ENCODE measurements at regions not wholly inside any gene's neighbourhood (a gene's known extent, or its start where the extent isn't known, plus 50 kb on each side); places are given as distances from the start of the nearest gene placed in this dataset.
"Not testable (repeated sequence)": the region's sequence is repeated elsewhere in the genome, so short reads cannot be mapped to it uniquely, and the experiment has no call there.

GRCh38 chr2:87600961-87601360 lies 146.9 kb upstream of the PLGLB2 start:
- not testable (repeated sequence) for DNase-seq (ENCODE audit: low read depth in 2 of 2, low spot score in 1 of 2)

GRCh38 chr2:87602118-87602517 lies 145.8 kb upstream of the PLGLB2 start:
- not testable (repeated sequence) for DNase-seq (ENCODE audit: low read depth in 2 of 2, low spot score in 1 of 2)

GRCh38 chr2:87602728-87603127 lies 145.2 kb upstream of the PLGLB2 start:
- not testable (repeated sequence) for DNase-seq (ENCODE audit: low read depth in 2 of 2, low spot score in 1 of 2)

GRCh38 chr2:87603418-87604278 lies 144.2 kb upstream of the PLGLB2 start:
- not testable (repeated sequence) for DNase-seq (ENCODE audit: low read depth in 2 of 2, low spot score in 1 of 2)

GRCh38 chr2:87604279-87604818 lies 143.5 kb upstream of the PLGLB2 start:
- not testable (repeated sequence) for DNase-seq (ENCODE audit: low read depth in 2 of 2, low spot score in 1 of 2)

- DNase-seq (ENCODE audit: low read depth in 2 of 2, low spot score in 1 of 2) = not testable (repeated sequence)
Observed at GRCh38 chr2:87604980-87605379, 142.9 kb upstream of the PLGLB2 start.

- DNase-seq (ENCODE audit: low read depth in 2 of 2, low spot score in 1 of 2) = not testable (repeated sequence)
Observed at GRCh38 chr2:87608377-87609166, 139.3 kb upstream of the PLGLB2 start.

GRCh38 chr2:87610974-87611373 lies 136.9 kb upstream of the PLGLB2 start:
- not testable (repeated sequence) for DNase-seq (ENCODE audit: low read depth in 2 of 2, low spot score in 1 of 2)

- not testable (repeated sequence) for DNase-seq (ENCODE audit: low read depth in 2 of 2, low spot score in 1 of 2)
Observed at GRCh38 chr2:87611416-87611815, 136.5 kb upstream of the PLGLB2 start.

- DNase-seq (ENCODE audit: low read depth in 2 of 2, low spot score in 1 of 2) = not testable (repeated sequence)
Observed at GRCh38 chr2:87611956-87612355, 135.9 kb upstream of the PLGLB2 start.

- DNase-seq (ENCODE audit: low read depth in 2 of 2, low spot score in 1 of 2) = not testable (repeated sequence)
Observed at GRCh38 chr2:87614829-87615434, 133.0 kb upstream of the PLGLB2 start.

- not testable (repeated sequence) for DNase-seq (ENCODE audit: low read depth in 2 of 2, low spot score in 1 of 2)
Observed at GRCh38 chr2:87619121-87619520, 128.8 kb upstream of the PLGLB2 start.

- DNase-seq (ENCODE audit: low read depth in 2 of 2, low spot score in 1 of 2) = not testable (repeated sequence)
Observed at GRCh38 chr2:87621139-87621538, 126.7 kb upstream of the PLGLB2 start.

- DNase-seq (ENCODE audit: low read depth in 2 of 2, low spot score in 1 of 2) = not testable (repeated sequence)
Observed at GRCh38 chr2:87622720-87623119, 125.2 kb upstream of the PLGLB2 start.

GRCh38 chr2:87629491-87630458 lies 118.1 kb upstream of the PLGLB2 start:
- not testable (repeated sequence) for DNase-seq (ENCODE audit: low read depth in 2 of 2, low spot score in 1 of 2)

GRCh38 chr2:87630892-87631291 lies 117.0 kb upstream of the PLGLB2 start:
- not testable (repeated sequence) for DNase-seq (ENCODE audit: low read depth in 2 of 2, low spot score in 1 of 2)

- not testable (repeated sequence) for DNase-seq (ENCODE audit: low read depth in 2 of 2, low spot score in 1 of 2)
Observed at GRCh38 chr2:87631402-87631801, 116.5 kb upstream of the PLGLB2 start.

GRCh38 chr2:87633287-87633963 lies 114.5 kb upstream of the PLGLB2 start:
- not testable (repeated sequence) for DNase-seq (ENCODE audit: low read depth in 2 of 2, low spot score in 1 of 2)

GRCh38 chr2:87634106-87634505 lies 113.8 kb upstream of the PLGLB2 start:
- not testable (repeated sequence) for DNase-seq (ENCODE audit: low read depth in 2 of 2, low spot score in 1 of 2)
